GM23248 (cell line): ENCODE measurements at regions not wholly inside any gene's neighbourhood (a gene's known extent, or its start where the extent isn't known, plus 50 kb on each side); places are given as distances from the start of the nearest gene placed in this dataset.

ENCODE experiments used
- EZH2 ChIP-seq: fragments of 200-600 bp; sonication (generic); IDR thresholded peaks from 2 replicates; pipeline ENCODE4 v1.6.1; 2018; ENCODE audit warnings: antibody characterized with exemption, mild to moderate bottlenecking; ENCODE audit not compliant: insufficient read depth, poor library complexity, severe bottlenecking
- EZH2phosphoT487 ChIP-seq: fragments of 200-600 bp; sonication (generic); IDR thresholded peaks from 2 replicates; pipeline ENCODE4 v1.6.1; 2018; ENCODE audit warnings: antibody characterized with exemption, moderate library complexity, mild to moderate bottlenecking, low read depth; ENCODE audit not compliant: insufficient read depth

DNA sequence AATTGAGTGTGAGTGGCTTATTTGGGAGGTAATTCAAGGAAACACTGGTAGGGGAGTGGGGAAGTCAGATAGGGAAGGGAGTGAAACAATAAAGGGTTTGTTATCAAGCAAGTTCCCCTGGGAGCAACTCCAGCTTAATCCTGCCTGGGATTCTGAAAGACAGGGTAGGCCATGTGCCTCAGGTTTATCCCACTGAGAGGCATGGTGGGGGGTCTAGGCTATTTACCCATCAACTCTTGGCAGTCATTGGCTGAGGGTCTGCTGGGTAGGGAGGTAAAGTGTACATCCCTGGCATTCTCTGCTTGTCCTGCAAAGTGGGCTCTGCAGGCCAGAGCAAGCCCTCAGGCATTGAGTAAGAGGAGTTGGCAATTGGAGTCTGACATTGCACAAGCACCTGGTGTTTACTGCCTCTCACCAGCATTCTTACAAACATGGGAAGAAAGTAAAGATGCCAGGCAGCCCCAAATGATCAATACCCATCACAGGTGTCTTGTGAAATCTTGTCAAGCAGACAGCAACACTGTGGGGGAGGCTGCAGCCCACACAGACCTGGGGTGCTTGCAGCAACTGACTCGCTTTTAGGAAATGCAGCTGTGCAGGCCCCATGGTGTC lies 169.3 kb downstream of the KTN1 start:
- TF ChIP-seq EZH2 (no peak), EZH2phosphoT487 (no peak)
